NCI-H345 treated with DMSO at 0.1 percent for 48 hours (cell line): ENCODE measurements at regions not wholly inside any gene's neighbourhood (a gene's known extent, or its start where the extent isn't known, plus 50 kb on each side); places are given as distances from the start of the nearest gene placed in this dataset.
A peak's percentile ranks its signal among the peaks of the same experiment; 100 is the strongest.
"Not testable (repeated sequence)": the region's sequence is repeated elsewhere in the genome, so short reads cannot be mapped to it uniquely, and the experiment has no call there.

Source experiments
- DNase-seq: peaks from one replicate; lab custom pipeline; 2025; ENCODE audit not compliant: unreplicated experiment; lab: John Stamatoyannopoulos, UW

DNA sequence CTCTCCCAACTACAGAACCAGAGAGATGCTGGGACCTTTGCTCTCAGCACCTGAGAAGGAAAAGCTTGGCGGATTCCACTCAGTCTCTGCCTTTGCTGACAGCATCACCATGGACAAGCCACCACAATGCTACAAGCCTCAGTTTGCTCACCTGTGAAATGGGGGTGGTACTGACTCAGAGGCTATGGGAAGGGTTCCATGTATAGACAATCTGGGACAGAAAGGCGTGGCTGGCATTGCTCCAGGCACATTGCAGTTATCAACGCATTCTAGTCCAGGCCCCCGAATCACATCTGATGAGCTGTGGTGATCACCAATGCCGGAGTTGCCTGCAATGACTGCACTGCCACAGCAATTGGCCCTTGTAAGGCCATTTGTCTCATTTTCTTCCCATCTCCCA, 72.6 kb downstream of the ISX start:
- DNase-seq: no peak

DNA sequence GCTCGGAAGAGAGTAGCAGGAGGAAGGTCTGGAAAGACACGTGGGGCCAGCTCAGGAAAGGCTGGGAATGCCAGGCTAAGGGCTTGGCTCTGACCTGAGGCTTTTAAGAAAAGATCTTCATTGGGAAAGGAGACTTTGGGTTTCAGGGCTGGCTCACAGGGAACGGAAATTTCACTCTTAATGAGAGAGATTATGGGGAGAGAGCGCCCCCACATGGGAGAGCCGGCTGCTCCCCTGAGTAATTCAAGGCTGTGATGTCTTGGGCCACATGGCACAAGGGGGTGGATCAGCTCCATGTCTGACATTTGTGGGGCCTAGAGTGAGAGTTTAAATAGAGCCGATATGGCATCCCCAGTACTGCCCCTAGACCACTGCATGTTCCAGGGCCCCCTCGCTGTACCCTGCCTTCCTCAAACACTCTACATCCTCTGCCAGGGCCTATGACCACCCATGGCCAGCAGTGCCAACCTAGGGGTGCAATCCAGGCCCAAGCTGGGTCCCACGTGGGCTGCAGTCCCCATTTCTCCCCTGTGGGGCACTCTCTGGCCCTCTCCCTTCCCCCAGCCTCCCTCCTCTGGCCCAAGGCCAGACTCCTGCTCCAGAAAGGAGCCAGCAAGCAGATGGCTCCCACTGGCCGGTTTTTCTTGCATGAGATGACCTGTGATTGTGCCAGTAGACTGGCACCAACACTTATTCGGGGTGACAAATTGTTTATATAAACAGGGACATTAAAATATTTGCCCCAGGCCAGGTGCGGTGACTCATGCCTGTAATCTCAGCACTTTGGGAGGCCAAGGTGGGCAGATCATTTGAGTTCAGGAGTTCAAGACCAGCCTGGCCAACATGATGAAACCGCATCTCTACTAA, 75.2 kb downstream of the ISX start:
- DNase-seq: no peak

DNA sequence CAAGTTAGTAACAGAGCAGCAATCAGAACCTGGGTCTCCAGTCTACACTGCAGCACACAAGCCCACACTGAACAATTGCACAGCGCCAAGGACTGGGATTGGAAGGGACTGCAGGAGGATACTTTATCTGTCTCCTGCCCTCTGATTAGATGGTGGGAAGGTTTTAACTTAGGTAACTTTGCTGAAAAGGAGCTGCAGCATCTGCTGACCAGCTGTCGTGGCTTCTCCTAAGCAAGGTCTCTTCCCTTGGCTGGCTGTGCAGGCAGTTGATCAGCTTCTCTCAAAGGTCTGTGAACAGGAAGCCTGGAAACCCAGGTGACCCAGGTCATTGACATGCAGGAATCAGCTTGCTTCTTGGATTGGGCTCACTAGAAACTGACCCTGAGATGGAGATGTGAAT, 82.4 kb downstream of the ISX start:
- DNase-seq: no peak

DNA sequence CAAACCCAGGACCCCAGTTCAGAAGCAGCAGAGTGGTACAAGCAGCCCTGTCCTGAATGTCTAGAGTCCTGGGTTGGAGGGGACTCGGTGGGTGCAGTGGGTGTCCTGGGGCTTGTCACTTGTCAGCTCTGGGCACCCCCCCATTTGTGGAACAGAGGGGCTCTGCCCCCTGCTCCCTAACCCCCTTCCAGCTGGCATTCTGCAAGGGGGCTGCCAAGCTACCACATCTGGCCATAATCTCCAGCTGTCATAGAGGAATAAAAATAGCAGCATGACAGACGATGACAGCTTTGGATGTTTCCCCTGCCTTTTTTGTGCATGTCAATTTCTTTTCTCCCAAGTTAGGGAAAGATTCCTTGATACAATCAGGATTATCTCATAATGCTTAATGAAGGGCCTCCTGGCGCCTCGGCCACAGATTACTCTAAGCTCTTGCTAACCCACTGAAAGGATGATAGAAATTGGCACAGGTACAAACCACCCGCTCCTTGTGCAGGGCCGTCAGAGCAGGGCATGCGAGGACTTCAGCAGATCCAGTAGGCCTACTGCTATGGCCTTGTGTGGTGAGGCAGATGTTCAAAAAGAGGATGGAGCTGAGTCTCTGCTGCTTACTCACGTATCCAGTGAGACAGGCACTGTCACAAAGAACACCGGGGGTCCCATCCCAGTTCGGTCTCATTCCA, 83.0 kb downstream of the ISX start:
- DNase-seq: no peak

DNA sequence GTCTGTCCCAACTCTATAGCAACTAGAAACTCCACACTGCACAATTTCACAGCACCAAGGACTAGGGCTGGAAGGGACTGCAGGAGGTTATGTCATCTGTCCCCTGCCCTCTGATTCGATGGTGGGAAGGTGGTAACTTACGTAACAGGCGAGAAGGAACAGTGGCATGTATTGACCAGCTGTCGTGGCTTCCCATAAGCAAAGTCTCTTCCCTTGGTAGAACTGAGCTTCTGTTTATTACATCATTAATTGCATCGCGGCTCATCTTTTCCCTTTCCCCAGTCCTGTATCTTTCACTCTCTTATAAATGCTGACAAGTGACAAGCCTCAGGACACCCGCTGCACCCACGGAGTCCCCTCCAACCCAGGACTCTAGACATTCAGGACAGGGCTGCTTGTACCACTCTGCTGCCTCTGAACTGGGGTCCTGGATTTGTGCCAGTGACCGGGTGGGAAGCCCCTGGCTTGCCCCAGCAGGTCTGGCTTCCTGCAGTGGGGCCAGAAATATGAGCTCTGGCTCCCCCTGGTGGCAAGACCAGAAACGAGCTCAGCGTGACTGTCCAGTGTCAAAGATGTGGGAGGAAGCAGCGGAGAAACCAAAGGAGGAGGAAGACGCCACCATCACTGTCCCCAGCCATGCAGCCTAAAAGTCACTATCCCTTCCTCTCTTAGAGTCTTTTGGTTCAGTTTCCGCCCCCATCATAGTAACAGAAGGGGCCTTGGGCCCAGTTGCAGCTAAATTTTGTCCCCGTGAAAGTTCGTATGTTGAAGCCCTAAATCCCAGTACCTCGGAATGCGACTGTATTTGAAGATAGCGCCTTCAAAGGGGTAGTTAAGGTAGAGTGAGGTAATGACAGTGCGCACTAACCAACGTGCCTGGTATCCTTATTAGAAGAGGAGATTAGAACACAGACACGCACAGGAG, 84.5 kb downstream of the ISX start:
- no peak for DNase-seq

DNA sequence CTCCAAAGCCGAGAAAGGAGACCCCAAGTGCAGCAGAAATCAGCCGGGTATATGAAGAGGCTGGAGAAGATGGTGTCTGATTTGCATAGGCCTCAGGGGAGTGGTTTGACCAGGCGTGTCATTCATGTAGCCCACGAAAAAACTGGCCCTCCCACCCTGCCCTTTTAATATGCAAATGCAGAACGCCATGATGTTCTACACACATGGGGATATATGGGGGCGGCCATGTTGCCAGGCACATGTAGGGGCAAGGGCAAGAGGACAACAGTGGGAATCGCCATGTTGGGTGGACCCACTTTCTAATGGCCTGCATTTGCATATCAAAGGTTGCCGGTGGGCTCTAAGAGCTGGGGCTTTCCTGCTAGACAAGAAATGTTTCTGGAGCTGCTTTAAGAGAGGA, 86.4 kb downstream of the ISX start:
- no peak for DNase-seq

DNA sequence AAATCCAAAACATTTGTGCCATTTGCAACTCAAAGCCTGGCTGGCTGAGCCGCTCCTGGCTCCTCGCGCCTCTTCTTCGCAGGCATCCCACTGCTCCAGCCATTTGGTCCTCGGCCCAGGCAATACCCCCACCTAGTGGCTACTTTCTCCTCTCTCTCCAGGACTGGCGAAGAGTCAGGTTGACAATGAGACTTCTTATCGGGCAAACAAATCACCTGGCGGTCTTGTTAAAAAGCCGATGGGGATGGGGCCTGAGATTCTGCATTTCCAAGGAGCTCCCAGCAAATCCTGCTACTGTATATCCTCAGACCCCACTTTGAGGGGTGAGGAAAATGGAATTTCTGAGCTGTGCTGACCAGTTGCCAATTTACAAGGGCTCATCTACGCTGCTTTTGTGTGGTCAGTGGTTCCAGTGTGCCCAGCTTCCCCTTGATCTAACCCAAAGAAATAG, 89.0 kb downstream of the ISX start:
- DNase-seq: peak; percentile 5

DNA sequence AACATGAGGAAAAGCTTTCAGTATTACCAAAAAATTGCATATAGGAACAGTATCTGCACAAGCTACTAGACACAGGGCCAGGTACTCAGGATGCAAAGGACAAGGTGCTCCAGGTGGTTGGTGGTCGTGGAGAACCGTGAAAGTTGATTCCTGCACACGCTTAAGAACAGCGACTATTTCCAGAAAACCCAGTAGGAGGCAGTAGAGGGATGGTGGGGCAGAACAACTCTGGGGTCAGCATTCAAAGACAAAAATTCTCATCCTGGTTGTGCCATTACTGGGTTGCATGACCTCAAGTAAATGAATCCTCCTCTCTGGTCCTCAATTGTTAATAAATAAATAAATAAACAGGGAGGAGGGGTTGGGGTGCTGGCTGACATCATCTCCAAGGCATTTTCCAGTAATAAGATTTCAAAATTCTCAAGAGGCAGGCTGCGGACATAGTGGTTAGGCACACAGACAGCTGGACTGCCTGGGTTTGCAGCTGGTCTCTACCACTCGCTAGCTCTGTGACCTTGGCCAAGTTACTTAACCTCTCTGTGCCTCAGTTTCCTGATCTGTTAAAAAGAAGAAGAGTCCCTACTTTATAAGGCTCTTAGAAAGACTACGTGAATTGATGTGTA, 89.6 kb downstream of the ISX start:
- no peak for DNase-seq

DNA sequence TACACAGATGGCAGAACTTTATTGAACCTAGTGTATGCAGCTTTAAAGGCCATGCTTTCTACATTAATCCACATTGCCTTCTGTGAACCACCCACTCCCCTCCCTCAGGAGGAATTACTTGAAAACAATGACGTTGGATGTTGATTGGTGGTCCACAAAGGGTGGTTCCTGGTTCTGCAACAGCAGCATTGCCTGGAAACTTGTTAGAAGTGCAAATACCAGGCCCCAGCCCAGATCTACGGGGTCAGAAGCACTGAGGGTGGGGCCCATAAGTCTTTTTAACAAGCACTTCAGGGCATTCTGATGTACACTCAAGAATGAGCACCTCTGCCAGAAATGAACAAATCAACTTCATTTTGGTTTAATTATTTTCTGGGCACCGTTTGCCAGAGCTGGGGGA, 91.0 kb downstream of the ISX start:
- no peak for DNase-seq

DNA sequence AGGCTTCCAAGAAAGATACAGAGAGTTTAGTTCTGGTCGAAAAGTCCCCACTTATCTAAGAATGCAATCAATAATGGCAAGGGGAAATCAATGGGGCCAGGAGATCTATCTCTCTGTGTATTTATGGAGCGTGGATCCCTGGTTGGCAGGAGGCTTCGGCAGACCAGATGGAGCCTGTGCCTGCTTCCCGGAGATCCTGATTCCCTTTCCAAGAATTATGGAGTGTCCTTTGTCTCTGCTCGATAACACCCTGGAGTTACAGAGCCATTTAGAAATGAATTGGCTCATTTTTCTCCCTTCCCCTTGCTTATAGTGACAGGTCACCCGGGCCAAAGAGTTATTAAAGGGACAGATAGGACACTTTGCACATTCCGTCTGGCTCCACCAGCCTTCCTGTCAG, 92.4 kb downstream of the ISX start:
- DNase-seq: no peak

DNA sequence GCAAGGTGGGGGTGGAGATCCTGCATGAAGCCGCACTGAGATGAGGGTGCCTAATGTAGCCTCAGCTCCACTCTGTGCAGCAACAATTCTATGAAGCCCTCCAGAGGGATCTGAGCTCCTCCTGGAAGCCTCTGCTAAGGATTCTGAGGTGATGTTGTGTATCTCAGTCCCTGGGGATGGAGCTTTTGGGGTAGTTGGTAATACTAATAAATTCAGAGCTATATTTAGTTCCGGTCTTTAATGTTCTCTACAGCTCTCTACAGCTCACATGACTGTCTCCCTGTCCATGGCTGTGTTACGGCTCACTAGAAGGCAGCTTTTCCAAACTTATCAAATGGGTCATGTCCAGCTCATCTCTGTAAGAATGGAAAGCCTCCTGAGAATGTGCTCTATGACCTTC, 93.4 kb downstream of the ISX start:
- DNase-seq: no peak

DNA sequence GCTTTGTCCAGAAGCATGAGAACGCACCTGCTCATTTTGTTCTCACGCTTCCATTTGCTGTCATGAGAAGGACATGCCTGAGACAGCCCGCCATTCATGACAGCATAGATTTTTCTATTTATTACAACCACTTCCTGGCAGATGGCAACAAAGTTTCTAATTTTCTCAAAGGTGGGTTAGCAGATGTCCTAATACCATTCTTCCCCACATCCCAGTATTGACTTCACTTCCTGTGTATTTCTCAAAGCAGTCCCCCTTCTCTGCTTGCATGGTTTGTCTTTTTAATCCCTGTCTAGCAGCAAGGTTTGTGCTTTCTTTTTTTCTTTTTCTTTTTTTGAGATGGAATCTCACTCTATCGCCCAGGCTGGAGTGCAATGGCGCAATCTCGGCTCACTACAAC, 94.3 kb downstream of the ISX start:
- no peak for DNase-seq

DNA sequence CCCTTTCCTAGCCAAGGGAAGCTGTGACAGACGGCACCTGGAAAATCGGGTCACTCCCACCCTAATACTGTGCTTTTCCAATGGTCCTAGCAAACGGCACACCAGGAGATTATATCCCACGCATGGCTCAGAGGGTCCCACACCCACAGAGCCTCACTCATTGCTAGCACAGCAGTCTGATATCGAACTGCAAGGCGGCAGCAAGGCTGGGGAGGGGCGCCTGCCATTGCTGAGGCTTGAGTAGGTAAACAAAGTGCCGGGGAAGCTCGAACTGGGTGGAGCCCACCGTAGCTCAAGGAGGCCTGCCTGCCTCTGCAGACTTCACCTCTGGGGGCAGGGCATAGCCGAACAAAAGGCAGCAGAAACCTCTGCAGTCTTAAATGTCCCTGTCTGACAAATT, 91.4 kb upstream of the HMGXB4 start:
- DNase-seq: not testable (repeated sequence)

DNA sequence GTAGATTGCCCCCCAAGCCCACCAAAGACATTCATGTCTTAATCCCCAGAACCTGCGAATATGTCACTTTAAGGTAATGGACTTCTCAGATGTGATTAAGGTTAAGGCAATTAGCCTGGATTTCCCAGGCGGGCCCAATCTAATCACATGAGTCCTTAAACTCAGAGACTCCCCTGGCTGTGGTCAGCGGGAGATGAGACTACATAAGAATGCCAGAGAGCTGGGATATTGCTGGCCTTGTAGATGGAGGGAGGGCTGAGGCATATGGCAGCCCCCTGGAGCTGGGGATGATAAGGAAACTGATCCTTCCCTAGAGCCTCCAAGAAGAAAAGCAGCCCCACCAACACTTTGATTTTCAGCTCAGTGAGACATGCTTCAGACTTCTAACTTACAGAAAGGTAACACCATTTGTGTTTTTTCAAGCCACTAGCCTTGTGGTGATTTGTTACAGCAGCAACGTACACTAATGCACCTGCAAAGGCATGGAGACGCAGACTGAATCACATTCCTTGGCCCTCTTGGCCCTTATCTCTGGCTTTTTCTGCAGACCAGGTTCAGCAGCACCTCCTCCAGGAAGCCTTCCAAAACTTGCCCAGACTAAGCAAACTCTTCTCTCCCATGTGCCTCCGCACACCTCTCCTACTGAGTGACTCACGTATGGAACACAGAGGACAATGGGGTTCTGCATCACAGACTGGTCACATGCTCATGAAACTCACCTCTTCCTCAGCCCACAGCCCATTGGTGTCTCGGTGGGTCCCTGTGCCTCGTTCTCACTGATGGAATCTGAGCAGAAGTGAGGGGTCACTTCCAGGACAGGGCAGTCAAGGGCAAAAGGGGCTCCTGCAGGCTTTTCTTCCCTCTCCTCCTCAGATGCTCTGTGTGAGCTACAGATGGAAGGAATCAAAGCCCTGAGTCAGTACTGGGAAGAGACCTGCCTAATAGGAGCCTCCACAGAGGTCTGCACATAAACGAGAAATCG, 86.3 kb upstream of the HMGXB4 start:
- no peak for DNase-seq

DNA sequence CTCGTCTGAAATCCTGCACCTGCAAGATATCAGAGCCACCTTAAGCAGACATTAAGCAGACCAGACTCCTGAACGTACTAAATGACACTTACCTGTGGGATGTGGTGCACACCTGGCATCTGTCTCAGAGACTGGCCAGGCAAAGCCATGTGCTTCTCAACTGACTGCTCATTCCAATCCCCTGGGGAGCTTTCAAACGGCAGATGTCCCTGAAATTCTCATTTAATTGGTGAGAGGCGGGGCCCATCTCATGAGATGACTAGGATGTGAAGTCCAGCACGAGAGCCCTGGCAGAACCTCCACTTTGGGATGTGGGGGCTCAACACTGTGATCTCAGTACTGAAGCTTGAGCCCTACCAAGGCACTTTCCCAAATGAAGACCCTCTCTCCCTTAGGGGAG, 84.9 kb upstream of the HMGXB4 start:
- peak; percentile 77 for DNase-seq

DNA sequence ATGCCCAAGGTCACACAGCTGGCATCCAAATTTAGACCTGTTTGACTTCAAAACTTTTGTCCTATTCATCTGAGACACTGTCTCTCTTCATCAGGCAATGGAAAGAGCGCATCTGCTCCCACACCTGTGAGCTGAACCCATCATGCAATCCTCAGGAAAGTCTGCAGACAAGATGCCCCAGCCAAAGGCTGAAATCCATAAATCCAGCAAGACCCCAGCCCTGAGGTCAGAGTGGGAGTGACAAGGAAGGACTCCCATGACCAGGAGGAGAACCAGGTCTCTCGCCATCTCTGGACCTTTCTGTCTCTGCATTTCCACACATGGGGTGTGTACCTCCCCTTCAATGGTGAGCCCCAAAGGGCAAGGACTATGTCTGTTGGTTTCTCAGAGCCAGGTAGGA, 83.6 kb upstream of the HMGXB4 start:
- DNase-seq: no peak

DNA sequence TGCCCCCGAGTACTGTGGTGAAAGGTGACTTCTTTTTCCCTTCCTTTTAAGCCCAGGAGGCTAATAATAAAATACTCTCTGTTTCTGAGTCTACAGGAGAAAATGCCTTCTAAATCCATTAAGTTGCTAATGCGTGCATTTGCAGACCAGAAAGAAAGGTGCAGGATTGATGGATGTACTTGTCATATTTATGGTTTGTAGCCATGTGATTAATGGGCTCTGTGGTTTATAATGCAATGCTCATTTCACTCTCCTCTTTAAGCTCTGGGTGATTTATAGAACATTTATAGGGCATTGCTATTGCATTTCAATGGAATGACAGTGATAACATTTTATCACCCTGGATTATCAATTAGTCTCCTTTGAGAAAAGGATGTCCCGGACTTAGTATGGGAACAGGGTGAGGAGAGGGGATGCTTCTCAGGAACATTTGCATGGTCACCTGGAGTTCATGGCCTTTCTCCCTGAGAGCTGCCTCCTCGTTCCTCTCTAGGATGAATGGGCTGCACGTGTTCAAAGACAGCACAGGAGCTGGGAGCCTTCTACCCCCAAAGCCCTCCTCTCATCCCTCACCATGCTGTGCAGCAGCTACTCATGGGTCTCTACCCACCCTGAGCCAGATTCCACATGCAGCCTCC, 82.8 kb upstream of the HMGXB4 start:
- no peak for DNase-seq

DNA sequence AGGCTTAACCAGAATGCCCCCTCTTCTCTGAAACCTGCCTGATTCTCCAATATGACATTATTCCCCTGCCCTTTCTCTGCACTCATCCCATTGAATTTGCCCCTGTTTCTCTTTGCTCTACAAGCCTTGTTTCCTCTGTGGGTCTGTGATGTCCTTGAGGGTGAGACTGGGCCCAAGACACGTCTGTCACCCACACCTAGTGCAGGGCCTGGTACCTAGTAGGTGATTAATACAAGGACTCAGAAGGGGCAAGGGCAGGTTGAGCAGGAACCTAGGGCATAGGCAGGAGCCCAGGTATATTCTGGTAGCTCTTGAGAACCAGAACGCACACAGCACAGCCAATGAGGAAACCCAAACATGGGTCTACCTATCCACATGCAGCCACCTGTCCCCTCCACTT, 81.9 kb upstream of the HMGXB4 start:
- no peak for DNase-seq

DNA sequence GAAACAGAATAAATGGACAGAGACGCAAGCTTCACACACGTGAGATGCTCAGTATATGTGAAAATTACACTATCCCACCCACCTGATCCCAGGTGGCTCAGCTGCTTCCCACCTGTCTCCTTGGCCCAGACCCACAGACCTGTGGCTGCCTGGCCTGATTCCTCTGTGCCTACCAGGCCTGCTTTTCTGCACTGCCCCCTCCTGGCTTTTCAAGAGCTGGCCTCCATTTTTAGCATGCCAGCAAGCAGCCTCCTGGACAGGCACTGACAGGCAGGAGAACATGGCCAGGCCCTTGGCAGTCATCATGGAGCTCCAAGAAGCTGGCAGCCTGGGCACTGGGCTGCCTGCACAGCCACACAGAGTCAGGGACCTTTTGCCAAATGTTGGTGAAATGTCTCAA, 79.5 kb upstream of the HMGXB4 start:
- DNase-seq: no peak
